T-helper 2 cell treated with Interferon-gamma antibody and Interleukin-4, amounts not matched to agents 100 ng/mL and 5 ng/mL, for 36 hours (primary cell): ENCODE measurements at regions not wholly inside any gene's neighbourhood (a gene's known extent, or its start where the extent isn't known, plus 50 kb on each side); places are given as distances from the start of the nearest gene placed in this dataset.

Experiments
- intact Hi-C: fragments of 100-400 bp; cut with micrococcal nuclease; formaldehyde crosslinking; loops from one replicate; pipeline ENCODE4 v1.15.1; 2023

DNA sequence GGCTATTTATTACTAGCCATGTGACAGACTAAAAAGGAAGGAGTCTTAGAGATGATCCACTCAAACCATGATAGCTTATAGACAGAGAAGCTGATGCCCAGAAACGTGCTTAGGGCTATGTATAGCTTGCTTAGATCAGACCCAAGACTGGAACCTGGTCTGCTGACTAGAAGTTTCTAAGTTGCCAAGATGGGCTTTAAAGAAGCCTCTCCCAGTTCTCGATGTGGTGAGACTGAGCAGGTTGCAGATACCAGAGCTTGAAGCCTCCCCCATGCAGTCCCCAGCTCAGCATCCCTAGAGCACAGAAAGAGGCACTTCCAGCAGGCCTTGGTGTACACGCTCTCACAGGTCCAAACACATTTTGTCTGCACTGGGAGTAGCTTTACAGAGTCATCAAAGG lies 51.1 kb upstream of the ATP10B start:
- intact Hi-C loops, result no loop called here
